K562 (cell line): ENCODE measurements at regions not wholly inside any gene's neighbourhood (a gene's known extent, or its start where the extent isn't known, plus 50 kb on each side); places are given as distances from the start of the nearest gene placed in this dataset.

Experiments used
- ASH1L ChIP-seq: fragments of 450-650 bp; IDR thresholded peaks from 2 replicates; pipeline ENCODE4 v1.6.1; 2018; ENCODE audit warnings: borderline replicate concordance, mild to moderate bottlenecking, low read depth; ENCODE audit not compliant: partially characterized antibody
- CHD1 ChIP-seq: fragments of 200-600 bp; sonication (generic); IDR thresholded peaks from one replicate; pipeline ENCODE4 v1.6.1; 2012; ENCODE audit warnings: mild to moderate bottlenecking, moderate library complexity, low read length, inconsistent platforms
- CSDE1 ChIP-seq, 2 experiments: fragments of 450-650 bp; IDR thresholded peaks; 2 replicates each; pipeline ENCODE4 v1.6.1; 2016; ENCODE audit warnings: mild to moderate bottlenecking in 1 of 2
- FOXP1 ChIP-seq: sonication (generic); formaldehyde crosslinking; IDR thresholded peaks from 2 replicates; pipeline ENCODE4 v1.8.0; 2022; ENCODE audit warnings: mild to moderate bottlenecking, missing genetic modification reagents
- HMG20B ChIP-seq: fragments of 250-450 bp; sonication (Bioruptor Pico); IDR thresholded peaks from 2 replicates; pipeline ENCODE4 v1.5.0; 2021; ENCODE audit warnings: mild to moderate bottlenecking
- HMGN3 ChIP-seq: IDR thresholded peaks from 2 replicates; pipeline ENCODE4 v1.6.1; 2011; ENCODE audit warnings: borderline replicate concordance, low read depth, mild to moderate bottlenecking, mixed read lengths, low read length; ENCODE audit not compliant: insufficient read length; ENCODE audit errors: extremely low read depth
- KDM1A ChIP-seq, 2 experiments: fragments of 450-650 bp; IDR thresholded peaks; 2 replicates each; pipeline ENCODE4 v1.6.1; 2016; ENCODE audit warnings: mild to moderate bottlenecking in 2 of 2
- NRF1 ChIP-seq, 2 experiments: fragments of 450-650 bp; IDR thresholded peaks in 1 of 2; conservative IDR thresholded peaks in 1 of 2; 2 replicates each; pipeline ENCODE4 v1.6.1; 2014; ENCODE audit warnings: mild to moderate bottlenecking in 2 of 2
- POLR2H ChIP-seq: IDR thresholded peaks from 2 replicates; pipeline ENCODE4 v1.6.1; 2016; ENCODE audit warnings: missing genetic modification characterization, low read depth, mild to moderate bottlenecking, control low read depth, missing compliant biosample characterization, moderate library complexity
- POLR3G ChIP-seq: IDR thresholded peaks from 2 replicates; pipeline ENCODE4 v1.6.1; 2011; ENCODE audit not compliant: insufficient read length, insufficient replicate concordance; ENCODE audit errors: extremely low read depth
- RBM17 ChIP-seq: fragments of 200-400 bp; formaldehyde crosslinking; IDR thresholded peaks from 2 replicates; pipeline ENCODE4 v1.6.1; 2017; ENCODE audit warnings: low read depth, mild to moderate bottlenecking, low read length, borderline replicate concordance
- RFX1 ChIP-seq: fragments of 450-650 bp; IDR thresholded peaks from 2 replicates; pipeline ENCODE4 v1.6.1; 2016; ENCODE audit warnings: mild to moderate bottlenecking, moderate library complexity
- SRF ChIP-seq, 2 experiments: fragments of 250-450, 450-650 bp in 1 of 2; sonication (Bioruptor Pico) in 1 of 2; sonication (generic) in 1 of 2; formaldehyde crosslinking; IDR thresholded peaks; 2 replicates each; pipeline versions ENCODE4 v1.5.0 to v1.5.1; 2020 to 2022; ENCODE audit warnings: mild to moderate bottlenecking in 1 of 2, missing genetic modification reagents in 1 of 2
- WHSC1 ChIP-seq: IDR thresholded peaks from one replicate; pipeline ENCODE4 v1.6.1; 2012; ENCODE audit warnings: low read length, control low read depth, inconsistent platforms
- ZBTB17 ChIP-seq: fragments of 450-650 bp; formaldehyde crosslinking; IDR thresholded peaks from 2 replicates; pipeline ENCODE4 v1.4.0; 2020; ENCODE audit warnings: mild to moderate bottlenecking
- ZNF146 ChIP-seq: IDR thresholded peaks from one replicate; pipeline ENCODE4 v1.6.1; 2018; ENCODE audit warnings: missing compliant biosample characterization; ENCODE audit not compliant: unreplicated experiment
- ZNF324 ChIP-seq: fragments of 250-450 bp; sonication (Bioruptor Pico); IDR thresholded peaks from 2 replicates; pipeline ENCODE4 v1.4.0; 2020; ENCODE audit warnings: mild to moderate bottlenecking
- ZNF551 ChIP-seq: fragments of 250-450 bp; sonication (Bioruptor Pico); IDR thresholded peaks from 2 replicates; pipeline ENCODE4 v1.5.0; 2021; ENCODE audit warnings: mild to moderate bottlenecking, moderate library complexity
- ZSCAN29 ChIP-seq: fragments of 450-650 bp; IDR thresholded peaks from 2 replicates; pipeline ENCODE4 v1.6.1; 2017
- TF ChIP-seq, protein P1 (sequence below): fragments of 200-800 bp; sonication (Bioruptor generic); IDR thresholded peaks from 2 replicates; pipeline ENCODE4 v1.6.1; 2017; ENCODE audit warnings: missing genetic modification characterization, missing compliant biosample characterization
- TF ChIP-seq, protein P2 (sequence below), 2 experiments: fragments of 450-650 bp in 1 of 2; sonication (generic) in 1 of 2; formaldehyde crosslinking in 1 of 2; IDR thresholded peaks; 2 replicates each; pipeline versions ENCODE4 v1.7.1 to v1.9.0; 2016 to 2022; ENCODE audit warnings: inconsistent platforms in 1 of 2, mild to moderate bottlenecking in 1 of 2, missing genetic modification reagents in 1 of 2

DNA sequence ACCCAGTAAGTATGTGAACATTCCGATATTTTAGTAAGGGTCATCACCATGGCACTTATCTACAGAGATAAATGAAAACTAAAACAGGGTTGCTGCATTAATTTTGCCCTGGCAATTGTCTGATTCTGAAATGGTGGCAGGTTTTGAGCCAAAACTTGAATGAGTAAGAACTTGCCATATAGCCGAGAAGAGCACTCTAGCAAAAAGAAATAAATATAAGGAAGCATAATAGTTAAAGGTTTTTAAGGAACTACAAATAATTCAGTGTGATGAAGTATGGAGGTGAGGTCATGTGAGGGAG, 68.5 kb upstream of the BTN3A2 start (continued):
- TF ChIP-seq, protein P1, sequence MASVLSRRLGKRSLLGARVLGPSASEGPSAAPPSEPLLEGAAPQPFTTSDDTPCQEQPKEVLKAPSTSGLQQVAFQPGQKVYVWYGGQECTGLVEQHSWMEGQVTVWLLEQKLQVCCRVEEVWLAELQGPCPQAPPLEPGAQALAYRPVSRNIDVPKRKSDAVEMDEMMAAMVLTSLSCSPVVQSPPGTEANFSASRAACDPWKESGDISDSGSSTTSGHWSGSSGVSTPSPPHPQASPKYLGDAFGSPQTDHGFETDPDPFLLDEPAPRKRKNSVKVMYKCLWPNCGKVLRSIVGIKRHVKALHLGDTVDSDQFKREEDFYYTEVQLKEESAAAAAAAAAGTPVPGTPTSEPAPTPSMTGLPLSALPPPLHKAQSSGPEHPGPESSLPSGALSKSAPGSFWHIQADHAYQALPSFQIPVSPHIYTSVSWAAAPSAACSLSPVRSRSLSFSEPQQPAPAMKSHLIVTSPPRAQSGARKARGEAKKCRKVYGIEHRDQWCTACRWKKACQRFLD (CRISPR knock-in tag) = 0 out of 2 replicates have a peak, but pooled peaks have one; percentile 81
- TF ChIP-seq FOXP1 (CRISPR knock-in tag) = 0 out of 2 replicates have a peak, but pooled peaks have one; percentile 28
- no peak for TF ChIP-seq HMG20B (CRISPR knock-in tag)
- no peak for TF ChIP-seq HMGN3
- no peak for TF ChIP-seq POLR2H
- no peak for TF ChIP-seq ASH1L
- no peak for TF ChIP-seq WHSC1
- no peak for TF ChIP-seq ZNF324 (CRISPR knock-in tag)
- TF ChIP-seq POLR3G = no peak
- no peak for TF ChIP-seq SRF (CRISPR knock-in tag; IDR thresholded peaks at IDR 0.05)
- TF ChIP-seq KDM1A (IDR thresholded peaks at IDR 0.05) = no peak
- no peak for TF ChIP-seq CHD1
- TF ChIP-seq ZNF551 (CRISPR knock-in tag) = no peak
- 0 out of 4 replicates have a peak, but pooled peaks of 1 of the 2 experiments have one; percentile 9 for TF ChIP-seq CSDE1 (IDR thresholded peaks at IDR 0.05)
- TF ChIP-seq ZNF146 = no peak
- TF ChIP-seq RBM17 = no peak
- TF ChIP-seq, protein P2, sequence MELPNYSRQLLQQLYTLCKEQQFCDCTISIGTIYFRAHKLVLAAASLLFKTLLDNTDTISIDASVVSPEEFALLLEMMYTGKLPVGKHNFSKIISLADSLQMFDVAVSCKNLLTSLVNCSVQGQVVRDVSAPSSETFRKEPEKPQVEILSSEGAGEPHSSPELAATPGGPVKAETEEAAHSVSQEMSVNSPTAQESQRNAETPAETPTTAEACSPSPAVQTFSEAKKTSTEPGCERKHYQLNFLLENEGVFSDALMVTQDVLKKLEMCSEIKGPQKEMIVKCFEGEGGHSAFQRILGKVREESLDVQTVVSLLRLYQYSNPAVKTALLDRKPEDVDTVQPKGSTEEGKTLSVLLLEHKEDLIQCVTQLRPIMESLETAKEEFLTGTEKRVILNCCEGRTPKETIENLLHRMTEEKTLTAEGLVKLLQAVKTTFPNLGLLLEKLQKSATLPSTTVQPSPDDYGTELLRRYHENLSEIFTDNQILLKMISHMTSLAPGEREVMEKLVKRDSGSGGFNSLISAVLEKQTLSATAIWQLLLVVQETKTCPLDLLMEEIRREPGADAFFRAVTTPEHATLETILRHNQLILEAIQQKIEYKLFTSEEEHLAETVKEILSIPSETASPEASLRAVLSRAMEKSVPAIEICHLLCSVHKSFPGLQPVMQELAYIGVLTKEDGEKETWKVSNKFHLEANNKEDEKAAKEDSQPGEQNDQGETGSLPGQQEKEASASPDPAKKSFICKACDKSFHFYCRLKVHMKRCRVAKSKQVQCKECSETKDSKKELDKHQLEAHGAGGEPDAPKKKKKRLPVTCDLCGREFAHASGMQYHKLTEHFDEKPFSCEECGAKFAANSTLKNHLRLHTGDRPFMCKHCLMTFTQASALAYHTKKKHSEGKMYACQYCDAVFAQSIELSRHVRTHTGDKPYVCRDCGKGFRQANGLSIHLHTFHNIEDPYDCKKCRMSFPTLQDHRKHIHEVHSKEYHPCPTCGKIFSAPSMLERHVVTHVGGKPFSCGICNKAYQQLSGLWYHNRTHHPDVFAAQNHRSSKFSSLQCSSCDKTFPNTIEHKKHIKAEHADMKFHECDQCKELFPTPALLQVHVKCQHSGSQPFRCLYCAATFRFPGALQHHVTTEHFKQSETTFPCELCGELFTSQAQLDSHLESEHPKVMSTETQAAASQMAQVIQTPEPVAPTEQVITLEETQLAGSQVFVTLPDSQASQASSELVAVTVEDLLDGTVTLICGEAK (IDR thresholded peaks at IDR 0.05) = 0 out of 2 replicates have a peak, but pooled peaks have one; percentile 2
- TF ChIP-seq, protein P2 (CRISPR knock-in tag; IDR thresholded peaks at IDR 0.05) = no peak
- peak; percentile 34; the same call in 1 of the 2 replicates for TF ChIP-seq RFX1
- no peak for TF ChIP-seq NRF1 (conservative IDR thresholded peaks at IDR 0.05 in 1 of 2, IDR thresholded peaks at IDR 0.05 in 1 of 2)
- no peak for TF ChIP-seq ZSCAN29
- TF ChIP-seq ZBTB17 (CRISPR knock-in tag) = no peak
